NCI-H128 (cell line): ENCODE measurements at regions not wholly inside any gene's neighbourhood (a gene's known extent, or its start where the extent isn't known, plus 50 kb on each side); places are given as distances from the start of the nearest gene placed in this dataset.
"Not testable (repeated sequence)": the region's sequence is repeated elsewhere in the genome, so short reads cannot be mapped to it uniquely, and the experiment has no call there.

Source experiments
- DNase-seq: peaks from one replicate; lab custom pipeline; 2025; ENCODE audit not compliant: unreplicated experiment; lab: John Stamatoyannopoulos, UW

DNA sequence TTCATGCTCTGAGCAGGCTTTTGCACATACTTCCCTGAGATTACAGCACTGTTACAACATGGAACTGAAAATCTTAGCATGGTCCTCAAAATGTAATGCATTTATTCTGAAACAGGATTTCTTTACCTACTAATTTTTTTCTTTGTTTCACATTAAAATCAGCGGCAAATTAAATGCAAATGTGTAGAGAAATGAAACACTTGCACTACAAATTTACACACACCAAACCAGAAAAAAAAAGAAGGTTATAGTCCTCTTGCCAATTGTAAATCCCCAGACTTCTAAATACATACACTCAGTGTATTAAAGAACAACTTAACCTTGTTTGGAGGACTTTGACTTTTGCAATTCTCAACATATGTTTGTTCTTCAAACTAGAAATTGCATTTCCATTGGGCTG is 210.9 kb upstream of the TBX18 start:
- DNase-seq, result no peak

DNA sequence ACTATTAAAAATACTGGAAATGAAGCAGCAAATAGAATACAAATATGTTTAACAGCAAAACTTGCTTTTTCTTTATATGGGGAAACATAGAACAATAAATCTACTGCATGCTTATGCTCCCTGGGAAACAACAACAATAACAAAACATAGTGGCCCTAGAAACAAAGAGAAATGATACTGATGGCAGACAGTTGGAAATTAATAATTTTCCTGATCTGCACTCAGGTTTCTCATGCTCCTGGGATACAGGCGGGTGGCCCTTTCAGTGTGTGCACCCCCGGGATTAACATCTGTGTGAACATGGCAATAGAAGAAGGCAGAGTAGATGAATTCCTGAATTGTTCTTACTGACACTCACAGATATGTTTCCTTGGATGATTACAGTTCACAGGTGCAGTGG is 209.2 kb upstream of the TBX18 start:
- DNase-seq, result no peak

DNA sequence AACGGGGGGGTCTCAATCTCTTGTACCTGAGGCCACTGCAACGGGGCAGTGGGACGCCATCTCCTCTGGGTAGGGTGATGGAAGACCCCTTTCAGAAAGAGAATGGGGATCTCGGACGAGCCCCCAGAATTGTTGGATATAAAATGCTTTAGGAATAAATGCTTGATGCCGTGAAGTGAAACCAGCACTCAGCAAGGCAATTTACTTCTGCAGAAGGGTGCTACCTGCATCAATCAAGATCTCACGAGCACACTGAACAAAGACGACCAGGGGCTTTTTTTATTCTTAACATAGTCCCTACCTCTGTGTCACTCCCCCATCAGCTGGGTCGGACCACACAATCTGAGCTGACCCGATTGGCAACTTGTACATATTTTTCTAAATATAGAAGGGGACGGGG is 203.6 kb upstream of the TBX18 start:
- DNase-seq, result no peak

DNA sequence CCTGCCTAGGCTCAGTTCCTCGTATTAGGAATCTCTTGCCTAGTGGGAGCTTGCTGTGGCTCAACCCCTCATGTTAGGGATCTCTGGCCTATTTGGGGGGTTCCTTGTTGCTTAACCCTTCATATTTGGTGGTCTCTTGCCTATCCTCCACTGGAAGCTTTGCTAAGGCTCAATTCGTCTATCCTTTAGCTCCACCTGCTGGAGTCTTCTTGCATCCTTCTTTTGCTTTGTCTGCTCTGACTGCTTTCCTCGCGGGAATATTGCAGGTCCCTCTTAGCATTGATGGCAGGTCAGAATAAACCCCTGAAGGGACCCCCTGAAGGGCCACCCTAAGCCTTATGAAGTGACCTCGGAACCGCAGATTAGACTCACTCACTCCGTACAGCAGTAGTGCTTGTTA is 203.0 kb upstream of the TBX18 start:
- DNase-seq, result no peak

DNA sequence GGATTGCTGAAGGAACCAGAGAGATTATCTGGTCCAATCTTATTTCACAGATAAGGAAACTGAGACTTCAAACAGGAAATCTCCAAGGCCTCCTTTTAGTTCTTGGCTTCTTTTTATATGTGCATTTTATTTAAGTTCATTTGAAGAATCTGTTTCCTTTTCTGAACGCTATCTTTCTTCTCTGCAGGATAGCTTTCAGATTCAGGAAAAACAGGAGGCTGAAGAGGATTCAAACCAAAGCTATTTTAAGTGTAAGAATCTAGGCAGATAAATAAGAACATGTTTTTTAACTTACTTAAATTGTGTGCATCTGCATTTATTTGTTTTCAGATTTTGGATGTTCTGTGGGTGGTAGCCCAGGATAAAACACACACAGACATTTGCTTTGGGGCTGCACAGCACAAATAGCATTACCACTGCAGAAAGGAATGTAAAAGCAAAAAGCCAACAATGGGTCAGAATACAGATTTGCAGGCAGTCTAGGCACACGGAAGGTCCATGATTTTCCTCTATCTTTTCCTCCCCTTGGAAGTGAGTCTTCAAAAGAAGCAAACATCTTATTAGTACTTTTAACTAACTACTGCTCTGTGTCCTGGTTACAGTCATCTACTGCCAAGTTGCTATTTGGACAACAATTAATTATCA is 188.8 kb upstream of the TBX18 start:
- no peak for DNase-seq

DNA sequence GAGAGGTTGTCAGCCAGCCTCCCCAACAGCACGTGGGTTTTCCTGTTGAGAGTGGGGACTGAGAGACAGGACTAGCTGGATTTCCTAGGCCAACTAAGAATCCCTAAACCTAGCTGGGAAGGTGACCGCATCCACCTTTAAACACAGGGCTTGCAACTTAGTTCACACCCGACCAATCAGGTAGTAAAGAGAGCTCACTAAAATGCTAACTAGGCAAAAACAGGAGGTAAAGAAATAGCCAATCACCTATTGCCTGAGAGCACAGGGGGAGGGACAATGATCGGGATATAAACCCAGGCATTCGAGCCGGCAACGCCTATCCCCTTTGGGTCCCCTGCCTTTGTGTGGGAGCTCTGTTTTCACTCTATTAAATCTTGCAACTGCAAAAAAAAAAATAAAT is 180.5 kb upstream of the TBX18 start:
- not testable (repeated sequence) for DNase-seq

DNA sequence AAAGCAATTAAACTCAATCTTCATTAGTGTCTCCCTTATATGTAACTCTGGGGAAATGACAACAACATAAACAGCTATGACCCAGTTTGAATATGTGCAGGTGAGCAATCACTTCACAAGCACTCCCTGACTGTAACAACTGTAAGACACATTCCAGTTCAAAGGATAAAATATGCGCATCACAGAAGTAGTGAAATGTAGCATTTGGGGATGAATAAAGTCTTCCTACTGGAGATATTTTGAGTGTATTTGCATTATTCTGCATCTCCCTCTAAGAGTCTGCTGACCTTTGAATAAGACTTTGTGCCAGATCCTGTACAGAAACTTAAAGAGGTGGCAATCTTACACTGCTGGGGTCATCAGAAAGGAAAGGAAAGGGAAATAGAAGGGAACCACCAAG is 179.5 kb upstream of the TBX18 start:
- DNase-seq, result no peak

DNA sequence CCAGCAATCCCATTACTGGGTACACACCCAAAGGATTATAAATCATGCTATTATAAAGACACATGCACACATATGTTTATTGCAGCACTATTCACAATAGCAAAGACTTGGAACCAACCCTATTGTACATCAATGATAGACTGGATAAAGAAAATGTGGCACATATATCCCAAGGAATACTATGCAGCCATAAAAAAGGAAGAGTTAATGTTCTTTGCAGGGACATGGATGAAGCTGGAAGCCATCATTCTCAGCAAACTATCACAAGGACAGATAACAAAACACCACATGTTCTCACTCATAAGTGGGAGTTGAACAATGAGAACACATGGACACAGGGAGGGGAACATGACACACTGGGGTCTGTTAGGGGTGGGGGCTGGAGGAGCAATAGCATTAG is 177.2 kb upstream of the TBX18 start:
- not testable (repeated sequence) for DNase-seq

DNA sequence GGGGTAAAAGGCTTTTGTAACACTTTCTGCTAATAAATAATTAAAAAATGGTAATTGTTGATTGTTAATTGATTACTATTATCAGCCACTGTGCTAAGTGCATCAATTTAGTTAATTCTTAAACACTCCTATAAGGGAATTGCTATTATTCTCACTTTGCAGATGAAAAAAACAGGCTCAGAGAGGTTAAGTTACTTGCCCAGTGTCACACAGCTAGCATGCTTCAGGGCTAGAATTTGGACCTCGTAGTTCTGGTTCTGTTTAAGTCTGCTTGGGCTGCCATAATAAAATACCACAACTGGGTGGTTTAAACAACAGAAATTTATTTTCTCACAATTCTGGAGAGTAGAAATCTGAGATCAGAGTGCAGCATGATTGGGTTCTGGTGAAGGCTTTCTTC is 164.8 kb upstream of the TBX18 start:
- no peak for DNase-seq

DNA sequence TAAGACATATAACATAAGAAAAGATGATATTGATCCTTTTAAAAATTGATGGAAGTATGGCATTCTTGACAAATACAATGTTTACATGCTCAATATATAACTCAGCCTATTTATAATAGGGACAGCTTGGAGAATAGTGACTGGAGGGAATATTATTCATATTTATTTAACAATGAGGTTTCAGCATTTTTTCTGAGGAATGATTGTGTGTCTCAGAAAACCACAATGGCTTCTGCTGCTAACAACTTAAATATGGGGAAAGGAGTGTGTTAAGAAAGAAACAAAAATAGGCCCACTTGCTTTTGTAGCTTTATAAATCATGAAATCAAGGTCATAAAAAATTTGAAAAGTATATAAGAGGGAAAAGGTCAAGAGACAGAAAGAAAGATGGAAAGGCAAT is 163.2 kb upstream of the TBX18 start:
- DNase-seq, result no peak

DNA sequence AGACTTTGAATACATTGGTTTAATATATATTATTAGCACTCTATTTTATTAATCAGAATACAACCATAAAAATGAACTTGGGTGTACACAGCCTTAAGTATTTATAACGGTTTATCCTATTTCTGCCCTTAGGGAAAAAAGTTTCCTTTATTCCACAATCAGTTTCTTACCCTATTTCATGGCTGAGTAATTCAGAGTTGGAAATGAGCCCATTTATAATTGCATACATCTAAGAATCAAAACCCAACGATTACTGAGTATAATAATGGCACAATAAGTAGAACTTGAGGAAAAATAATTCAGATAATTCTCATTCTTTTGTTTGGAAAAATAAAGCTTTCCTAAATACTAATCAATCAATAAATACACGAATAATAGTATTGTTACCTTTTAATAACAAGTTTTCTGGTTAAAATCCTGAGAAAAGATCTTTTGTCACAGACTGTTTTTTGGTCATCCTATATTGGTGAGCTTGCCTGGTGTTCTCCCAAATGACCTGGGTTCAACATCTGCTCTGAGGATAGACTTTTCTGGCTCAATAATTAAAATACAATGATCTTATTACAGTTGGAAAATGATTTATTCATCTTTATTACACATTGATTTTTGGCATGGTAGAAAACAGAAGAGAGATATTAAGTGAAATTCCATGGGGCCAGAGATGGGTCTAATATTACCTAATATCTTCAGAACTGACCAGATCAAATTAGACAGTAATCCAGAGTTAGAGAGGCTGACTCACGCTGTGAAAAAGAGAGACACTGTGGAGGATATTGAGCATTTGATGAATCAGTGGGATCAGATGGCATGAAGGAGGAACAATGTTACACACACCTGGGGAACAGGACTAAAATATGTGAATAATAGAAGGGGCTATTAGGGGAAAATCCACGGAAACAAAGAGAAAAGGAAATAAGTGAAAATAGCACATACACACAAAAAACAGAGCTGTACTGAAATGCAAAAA is 162.1 kb upstream of the TBX18 start:
- no peak for DNase-seq

DNA sequence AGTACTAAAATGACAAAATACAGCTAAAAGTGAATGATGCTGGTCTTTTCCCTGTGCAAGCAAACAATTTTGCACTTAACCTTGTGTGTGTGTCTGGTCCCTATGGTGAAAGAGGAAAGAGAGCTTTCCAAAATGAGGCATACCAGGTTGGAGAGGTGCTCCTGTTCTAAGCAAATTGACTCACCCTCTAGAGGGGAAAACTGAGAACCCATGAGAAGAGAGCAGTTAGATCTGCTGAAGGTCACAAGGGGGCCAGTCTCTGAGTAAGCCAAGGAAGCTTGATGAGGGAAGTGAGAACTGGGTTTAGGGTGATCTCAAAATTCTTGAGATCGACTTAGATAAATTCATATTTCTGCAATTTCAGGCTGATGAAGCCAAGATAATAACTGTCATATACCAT is 157.5 kb upstream of the TBX18 start:
- DNase-seq, result no peak

DNA sequence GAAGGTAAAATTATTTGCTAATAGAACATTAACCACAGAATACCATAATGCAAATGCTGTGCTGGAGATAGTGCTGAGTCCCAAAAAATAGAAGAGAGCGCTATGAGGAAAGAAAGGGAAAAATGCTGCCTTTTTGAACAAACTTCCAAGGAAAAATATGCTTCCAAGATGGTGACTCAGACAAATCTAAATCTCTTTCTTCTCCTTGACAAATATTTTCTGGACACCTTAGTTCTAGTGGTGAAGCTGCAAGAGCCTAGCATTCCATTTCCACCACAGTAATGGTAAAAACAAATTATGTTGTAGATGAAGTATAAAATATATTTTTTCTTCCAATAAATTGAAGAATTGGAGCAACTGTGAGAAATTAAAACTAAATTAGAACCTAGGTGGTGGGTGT is 155.6 kb upstream of the TBX18 start:
- no peak for DNase-seq

DNA sequence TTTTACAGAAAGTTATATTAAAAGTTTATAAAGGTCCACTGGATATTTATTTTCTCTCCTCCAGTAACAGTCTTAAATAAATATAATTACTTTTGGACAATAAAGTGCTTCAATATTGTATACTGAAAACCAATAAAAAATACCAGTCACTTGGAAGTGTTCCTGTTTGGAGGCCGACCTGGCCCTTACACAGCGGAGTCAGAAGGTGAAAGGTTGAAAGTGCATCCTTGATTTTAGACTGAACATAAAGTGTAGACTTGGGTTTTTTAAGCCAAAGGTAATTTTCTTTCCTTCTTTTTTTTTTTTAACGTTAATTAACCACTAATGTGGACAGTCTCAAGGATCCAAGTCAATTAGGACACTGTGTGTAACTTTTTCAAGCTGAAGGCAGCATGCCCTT is 152.3 kb upstream of the TBX18 start:
- no peak for DNase-seq

DNA sequence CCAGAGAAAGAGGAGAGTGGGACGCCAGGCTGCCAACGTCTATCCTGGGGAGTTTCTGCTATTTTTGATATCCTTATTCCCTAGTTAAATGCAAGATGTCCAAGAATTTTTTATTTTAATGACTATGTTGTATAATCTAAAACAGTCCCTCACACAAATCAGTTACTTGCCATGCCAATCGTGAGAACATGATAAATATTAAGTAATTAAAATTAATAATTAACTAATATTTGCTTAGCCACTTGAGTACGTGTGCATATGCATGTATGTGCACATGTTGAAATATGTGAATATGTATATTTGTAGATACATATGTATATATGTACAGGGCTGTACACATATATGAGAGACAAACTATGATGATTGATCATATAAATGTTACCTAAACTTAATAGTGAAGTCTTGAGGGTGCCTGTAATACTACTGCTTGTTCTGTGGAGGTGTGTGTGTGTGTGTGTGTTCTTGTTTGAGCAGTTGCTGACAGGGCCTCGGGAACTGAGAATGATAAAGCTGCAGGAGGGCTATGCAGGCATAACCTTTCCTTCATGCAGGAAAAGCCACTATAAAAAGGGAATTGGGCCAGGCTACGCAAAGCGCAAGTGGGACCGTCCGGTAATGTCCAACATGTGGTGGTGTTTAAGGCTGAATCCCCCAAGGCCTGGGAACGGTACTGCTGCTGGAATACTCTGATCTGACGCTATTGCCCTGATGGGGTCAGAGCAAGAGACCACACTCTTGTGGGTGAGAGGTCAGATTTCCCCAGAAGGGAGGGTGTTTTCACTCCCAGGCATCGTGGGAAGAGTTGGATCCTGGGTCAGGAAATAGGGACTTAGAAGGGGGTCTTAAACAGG is 148.3 kb upstream of the TBX18 start:
- DNase-seq, result no peak

DNA sequence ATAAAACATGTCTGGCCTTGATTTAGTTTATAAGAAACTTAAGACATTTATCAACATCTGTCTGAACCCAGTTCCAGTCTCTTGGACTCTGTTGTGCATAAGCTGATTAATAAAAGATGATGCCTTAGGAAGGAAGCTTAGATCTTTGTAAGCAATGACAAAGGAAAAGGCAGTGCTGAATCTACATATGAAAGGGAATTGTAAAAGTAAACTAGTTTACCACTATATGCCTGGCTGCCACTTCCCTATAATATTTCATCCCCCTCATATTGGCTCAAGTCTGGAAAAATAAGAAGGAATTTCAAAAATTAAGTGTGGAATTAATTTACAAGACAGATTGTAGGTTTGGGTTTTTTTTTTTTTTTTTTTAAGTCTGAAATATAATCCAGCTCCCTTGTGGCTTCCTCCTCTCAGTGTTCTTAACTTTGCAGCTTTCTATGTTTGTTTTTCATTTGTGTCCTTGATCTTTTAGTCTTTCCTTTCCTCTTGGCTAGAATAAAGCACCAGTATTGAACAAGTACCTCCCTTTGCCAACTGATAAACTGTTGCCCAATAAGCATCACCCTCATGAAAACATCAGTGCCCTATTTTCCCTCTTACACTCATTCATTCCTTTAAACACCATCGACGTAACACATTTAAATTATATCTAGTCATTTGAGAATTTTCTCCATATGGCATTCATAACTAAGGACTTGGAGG is 146.7 kb upstream of the TBX18 start:
- DNase-seq, result no peak

DNA sequence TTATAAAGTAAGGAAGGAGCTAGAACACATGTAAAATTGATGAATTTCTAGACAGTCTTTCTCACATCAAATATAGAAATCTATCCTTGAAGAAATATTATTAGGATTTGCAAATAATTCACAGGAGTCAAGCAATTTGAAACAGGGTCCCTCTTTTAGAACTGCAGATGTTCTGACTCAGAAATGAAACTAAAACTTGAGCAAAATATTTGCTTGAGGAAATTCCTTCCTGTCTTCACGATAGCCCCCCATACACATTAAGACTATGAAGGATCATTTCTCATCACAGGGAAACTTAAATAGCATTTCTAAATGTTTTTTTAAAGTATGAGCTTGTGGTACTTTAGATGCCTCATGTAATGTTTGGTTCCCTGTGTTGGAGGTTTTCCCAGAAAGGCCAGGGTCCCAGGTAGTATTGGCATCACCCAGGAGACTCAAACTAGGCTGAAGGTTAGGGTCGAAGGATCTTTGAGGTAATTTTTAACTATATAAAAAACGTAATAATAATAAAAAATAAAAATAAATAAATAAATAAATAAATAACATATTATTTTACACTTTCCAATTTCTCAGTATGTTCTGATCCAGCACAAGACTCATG is 144.0 kb upstream of the TBX18 start:
- DNase-seq, result no peak

DNA sequence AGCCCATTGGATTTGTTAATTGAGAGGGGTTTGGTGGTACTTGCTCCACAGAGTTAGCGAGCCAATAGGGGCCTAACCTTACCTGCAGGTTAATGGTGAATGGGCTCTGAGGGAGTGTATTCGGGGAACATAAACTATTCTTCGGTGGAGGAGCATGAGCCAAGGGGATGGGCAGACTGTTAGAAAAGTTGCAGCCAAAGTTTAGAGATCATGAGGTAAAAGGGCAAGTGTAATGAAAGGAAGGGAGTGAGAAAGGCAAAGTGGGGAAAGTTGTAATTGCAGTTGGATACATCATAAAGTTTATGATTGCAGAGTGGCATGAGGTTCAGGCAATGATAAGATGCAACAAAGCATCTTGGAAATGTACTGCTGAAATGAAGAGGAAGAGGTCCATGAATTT is 142.1 kb upstream of the TBX18 start:
- DNase-seq, result no peak

DNA sequence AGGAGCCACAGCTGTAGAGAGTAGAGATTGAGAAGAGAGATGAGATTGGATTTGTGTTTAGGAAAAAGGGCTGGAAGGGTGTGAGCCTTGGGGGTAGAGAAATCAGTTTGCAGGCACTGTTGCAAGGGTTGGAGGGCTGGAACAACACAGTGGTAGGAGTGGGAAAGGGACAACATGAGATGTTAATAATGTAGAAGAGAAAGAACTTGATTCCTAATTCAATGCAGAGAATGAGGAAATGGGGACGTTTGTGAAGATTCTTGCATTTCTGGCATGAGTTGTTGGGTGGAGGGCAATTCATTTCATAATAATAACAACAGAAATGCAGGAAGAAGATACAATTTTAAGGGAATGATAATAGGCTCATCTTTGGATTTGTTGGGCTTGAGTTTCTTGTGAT is 141.4 kb upstream of the TBX18 start:
- DNase-seq, result no peak

DNA sequence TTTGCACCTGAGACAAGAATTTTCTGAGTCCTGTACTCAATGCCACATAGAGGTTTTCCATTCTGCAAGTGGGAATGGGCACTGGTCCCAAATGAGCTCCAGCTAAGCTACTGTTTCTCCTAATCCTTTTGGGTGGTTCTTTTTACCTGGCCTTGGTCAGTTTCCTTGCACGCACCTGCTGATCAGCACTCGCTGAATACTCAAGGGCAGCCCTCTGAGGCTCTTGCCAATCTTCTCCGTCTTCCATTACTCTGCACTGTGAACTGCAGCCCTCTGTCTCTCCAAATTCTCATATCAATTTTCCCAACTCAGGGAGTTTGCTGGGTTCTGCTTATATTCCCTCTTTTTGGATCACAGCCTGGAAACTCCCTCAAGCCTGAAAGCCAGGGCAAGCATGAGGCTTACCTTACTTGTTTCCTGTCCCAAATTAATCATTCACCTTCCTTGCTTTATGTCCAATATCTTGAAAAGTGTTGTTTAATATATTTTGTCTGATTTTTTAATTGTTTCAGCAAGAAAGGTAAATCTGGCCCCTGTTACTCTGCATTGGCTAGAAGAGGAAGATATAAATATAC is 138.0 kb upstream of the TBX18 start:
- DNase-seq, result no peak
